GM23338 (cell line): ENCODE measurements at regions not wholly inside any gene's neighbourhood (a gene's known extent, or its start where the extent isn't known, plus 50 kb on each side); places are given as distances from the start of the nearest gene placed in this dataset.
"Not testable (repeated sequence)": the region's sequence is repeated elsewhere in the genome, so short reads cannot be mapped to it uniquely, and the experiment has no call there.

Experiments used
- ATAC-seq: fragments of 200-7000 bp; cut with Tn5 transposase; 3 replicates; pipeline ENCODE4 v1.9.1; 2020
- DNase-seq: peaks from one replicate; pipeline ENCODE4 v3.0.0-alpha.2; 2015; ENCODE audit warnings: low spot score
- H2AFZ ChIP-seq: fragments of 200-600 bp; sonication (generic); 2 replicates; pipeline ENCODE4 v1.8.0; 2016; ENCODE audit warnings: antibody characterized with exemption, mild to moderate bottlenecking, moderate library complexity
- H3F3A ChIP-seq: fragments of 200-600 bp; sonication (generic); replicated peaks from 2 replicates; pipeline ENCODE4 v1.8.0; 2017; ENCODE audit warnings: antibody characterized with exemption, mixed run types, low read depth
- H3K27ac ChIP-seq: fragments of 200-600 bp; sonication (generic); 2 replicates; pipeline ENCODE4 v1.6.1; 2016; ENCODE audit warnings: low read depth
- H3K27me3 ChIP-seq: fragments of 200-600 bp; sonication (generic); 2 replicates; pipeline ENCODE4 v1.8.0; 2016; ENCODE audit warnings: mild to moderate bottlenecking, mixed run types, moderate library complexity; ENCODE audit not compliant: insufficient read depth
- H3K36me3 ChIP-seq: fragments of 200-600 bp; sonication (generic); 2 replicates; pipeline ENCODE4 v1.8.0; 2016; ENCODE audit warnings: mild to moderate bottlenecking; ENCODE audit not compliant: insufficient read depth
- H3K4me1 ChIP-seq: fragments of 200-600 bp; sonication (generic); 2 replicates; pipeline ENCODE4 v1.8.0; 2016; ENCODE audit warnings: mild to moderate bottlenecking, moderate library complexity; ENCODE audit not compliant: insufficient read depth
- H3K4me2 ChIP-seq: fragments of 200-600 bp; sonication (generic); 2 replicates; pipeline ENCODE4 v1.7.1; 2017; ENCODE audit warnings: mixed run types
- H3K4me3 ChIP-seq: fragments of 200-600 bp; sonication (generic); 2 replicates; pipeline ENCODE4 v1.6.1; 2016; ENCODE audit warnings: mixed run types
- H3K79me2 ChIP-seq: fragments of 200-600 bp; sonication (generic); replicated peaks from 2 replicates; pipeline ENCODE4 v1.8.0; 2017; ENCODE audit warnings: mild to moderate bottlenecking; ENCODE audit not compliant: insufficient read depth
- H3K9me2 ChIP-seq: fragments of 200-600 bp; sonication (generic); 2 replicates; pipeline ENCODE4 v1.8.0; 2017; ENCODE audit not compliant: insufficient read depth
- H4K20me1 ChIP-seq: fragments of 200-600 bp; sonication (generic); replicated peaks from 2 replicates; pipeline ENCODE4 v1.8.0; 2017; ENCODE audit warnings: mild to moderate bottlenecking; ENCODE audit not compliant: insufficient read depth
- H3K27ac Mint-ChIP-seq: 2 replicates; pipeline ENCODE4 v1.8.0; 2020; ENCODE audit warnings: inconsistent platforms, mild to moderate bottlenecking, moderate library complexity, mixed read lengths
- H3K27me3 Mint-ChIP-seq: 3 replicates; pipeline ENCODE4 v1.8.0; 2022; ENCODE audit warnings: low read depth, mild to moderate bottlenecking, moderate library complexity, mixed read lengths, inconsistent platforms; ENCODE audit not compliant: insufficient read depth, poor library complexity
- H3K36me3 Mint-ChIP-seq: 3 replicates; pipeline ENCODE4 v1.8.0; 2021; ENCODE audit warnings: low read depth, mild to moderate bottlenecking, inconsistent platforms, moderate library complexity, mixed read lengths
- H3K4me1 Mint-ChIP-seq: 3 replicates; pipeline ENCODE4 v1.8.0; 2020; ENCODE audit warnings: mild to moderate bottlenecking, inconsistent platforms, mixed read lengths
- H3K4me3 Mint-ChIP-seq: 3 replicates; pipeline ENCODE4 v1.8.0; 2021; ENCODE audit warnings: moderate library complexity, mild to moderate bottlenecking, inconsistent platforms, mixed read lengths
- H3K9me3 Mint-ChIP-seq: 3 replicates; pipeline ENCODE4 v1.8.0; 2020; ENCODE audit warnings: moderate library complexity, mild to moderate bottlenecking, inconsistent platforms, mixed read lengths

DNA sequence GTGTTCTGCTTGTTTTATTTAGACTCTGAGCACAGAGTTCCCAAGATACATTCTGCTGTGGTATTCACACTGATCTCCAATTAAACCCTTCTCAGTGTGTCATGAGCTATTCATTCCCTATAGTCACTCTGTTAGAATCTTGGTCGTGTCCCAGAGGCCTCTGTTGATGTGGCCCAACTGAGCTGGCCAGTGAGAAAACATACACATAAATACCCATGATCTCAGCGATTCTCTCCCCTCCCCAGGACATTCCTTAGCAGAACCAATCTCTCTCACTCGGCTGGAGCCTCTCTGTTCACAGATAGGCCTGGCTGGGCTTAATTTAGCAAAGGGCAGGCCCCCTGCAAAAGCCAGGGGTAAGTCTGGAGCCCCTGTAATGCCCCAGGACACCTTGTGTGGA, 109.6 kb upstream of the NBPF9 start:
- not testable (repeated sequence) for H3K27ac Mint-ChIP-seq, H3K4me3 ChIP-seq, DNase-seq, H3K36me3 ChIP-seq, H3K9me3 Mint-ChIP-seq, H3K4me2 ChIP-seq, H3K4me3 Mint-ChIP-seq, H3K27ac ChIP-seq, H3K27me3 Mint-ChIP-seq, H3K9me2 ChIP-seq, H3K36me3 Mint-ChIP-seq, H3K4me1 Mint-ChIP-seq, H3K79me2 ChIP-seq, H3F3A ChIP-seq, H4K20me1 ChIP-seq, H3K27me3 ChIP-seq, H2AFZ ChIP-seq, H3K4me1 ChIP-seq
- ATAC-seq: peak; percentile 86

DNA sequence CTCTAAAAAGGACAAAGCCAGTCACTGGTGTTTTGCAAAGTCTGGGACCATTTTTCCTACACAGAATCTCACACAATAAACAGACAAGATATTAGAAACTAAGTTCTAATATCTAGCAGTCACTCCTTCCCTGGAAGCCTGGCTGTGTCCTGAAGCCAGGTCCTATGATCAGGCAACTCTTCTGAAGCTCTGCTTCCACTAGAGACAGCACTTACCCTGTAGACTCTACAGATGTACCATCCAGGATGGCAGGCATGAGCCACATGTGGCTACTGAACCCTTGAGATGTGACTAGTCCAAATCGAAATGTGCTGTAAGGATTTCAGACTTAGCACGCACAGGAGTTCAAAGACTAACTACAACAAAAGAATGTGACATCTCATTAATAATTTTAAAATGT, 110.3 kb upstream of the NBPF9 start:
- not testable (repeated sequence) for H3K27ac ChIP-seq, H3K4me1 Mint-ChIP-seq, DNase-seq

DNA sequence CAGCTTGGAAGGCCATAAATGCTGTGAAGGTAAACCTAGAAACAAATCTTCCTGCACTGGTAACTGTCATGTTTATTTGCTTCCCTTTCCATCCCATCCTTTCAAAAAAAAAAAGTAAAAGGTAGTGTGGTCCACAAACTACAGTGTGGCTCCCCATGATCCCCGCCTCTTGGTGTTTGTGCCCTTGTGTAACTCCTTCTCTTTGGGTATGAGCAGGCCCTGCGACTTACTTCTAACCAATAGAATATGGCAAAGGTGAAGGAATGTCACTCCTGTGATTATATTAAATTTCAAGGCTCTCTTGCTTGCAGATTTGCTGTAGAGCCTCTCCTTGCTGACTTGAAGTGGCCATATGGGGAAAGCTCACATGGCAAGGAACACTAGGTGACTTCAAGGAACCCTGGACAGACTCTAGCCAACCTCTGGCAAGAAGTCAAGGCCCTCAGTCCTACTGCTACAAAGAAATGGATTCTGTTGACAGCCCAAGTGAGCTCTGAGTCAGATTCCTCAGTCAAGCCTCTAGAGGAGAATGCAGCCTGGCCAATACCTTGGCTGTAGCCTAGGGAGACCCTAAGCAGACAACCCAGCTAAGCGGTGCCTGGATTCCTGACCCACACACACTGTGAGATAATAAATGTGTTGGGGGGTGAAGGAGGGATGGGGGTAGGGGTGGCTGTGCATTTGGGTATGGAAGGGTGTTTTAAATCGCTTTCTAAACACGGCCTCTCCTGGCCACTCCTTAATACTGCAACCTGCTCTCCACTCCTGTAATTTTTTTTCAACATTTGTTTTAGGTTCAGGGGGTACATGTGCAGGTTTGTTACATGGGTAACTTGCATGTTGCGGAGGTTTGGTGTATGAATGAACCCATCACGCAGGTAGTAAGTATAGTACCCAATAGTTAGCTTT, 115.0 kb upstream of the NBPF9 start:
- H3K27ac Mint-ChIP-seq, H3F3A ChIP-seq, H3K4me1 Mint-ChIP-seq, H3K27me3 ChIP-seq, H3K27ac ChIP-seq, DNase-seq, H3K36me3 Mint-ChIP-seq, H3K9me2 ChIP-seq, H3K79me2 ChIP-seq, H3K4me1 ChIP-seq, H2AFZ ChIP-seq, H3K27me3 Mint-ChIP-seq, H3K9me3 Mint-ChIP-seq, H4K20me1 ChIP-seq, H3K36me3 ChIP-seq, H3K4me3 ChIP-seq, H3K4me3 Mint-ChIP-seq, H3K4me2 ChIP-seq: not testable (repeated sequence)
- ATAC-seq: peak; percentile 85

More for the DNA sequence above, 110.3 kb upstream of the NBPF9 start:
- H3K27ac Mint-ChIP-seq, H3K9me3 Mint-ChIP-seq, H3K36me3 Mint-ChIP-seq, H3K9me2 ChIP-seq, H3K4me1 ChIP-seq, H3K27me3 Mint-ChIP-seq, H2AFZ ChIP-seq, H3F3A ChIP-seq, H4K20me1 ChIP-seq, H3K27me3 ChIP-seq, H3K4me3 Mint-ChIP-seq, H3K36me3 ChIP-seq, H3K4me3 ChIP-seq, H3K4me2 ChIP-seq, H3K79me2 ChIP-seq, ATAC-seq: not testable (repeated sequence)

GRCh38 chr1:149219539-149219938, 116.2 kb upstream of the NBPF9 start:
- H3K9me2 ChIP-seq, H2AFZ ChIP-seq, DNase-seq, H3K4me2 ChIP-seq, H3K27ac ChIP-seq, H3K27ac Mint-ChIP-seq, H3K4me1 Mint-ChIP-seq, H3F3A ChIP-seq, H4K20me1 ChIP-seq, H3K27me3 Mint-ChIP-seq, H3K4me1 ChIP-seq, ATAC-seq, H3K9me3 Mint-ChIP-seq, H3K27me3 ChIP-seq, H3K4me3 Mint-ChIP-seq, H3K79me2 ChIP-seq, H3K36me3 Mint-ChIP-seq, H3K36me3 ChIP-seq, H3K4me3 ChIP-seq: not testable (repeated sequence)

DNA sequence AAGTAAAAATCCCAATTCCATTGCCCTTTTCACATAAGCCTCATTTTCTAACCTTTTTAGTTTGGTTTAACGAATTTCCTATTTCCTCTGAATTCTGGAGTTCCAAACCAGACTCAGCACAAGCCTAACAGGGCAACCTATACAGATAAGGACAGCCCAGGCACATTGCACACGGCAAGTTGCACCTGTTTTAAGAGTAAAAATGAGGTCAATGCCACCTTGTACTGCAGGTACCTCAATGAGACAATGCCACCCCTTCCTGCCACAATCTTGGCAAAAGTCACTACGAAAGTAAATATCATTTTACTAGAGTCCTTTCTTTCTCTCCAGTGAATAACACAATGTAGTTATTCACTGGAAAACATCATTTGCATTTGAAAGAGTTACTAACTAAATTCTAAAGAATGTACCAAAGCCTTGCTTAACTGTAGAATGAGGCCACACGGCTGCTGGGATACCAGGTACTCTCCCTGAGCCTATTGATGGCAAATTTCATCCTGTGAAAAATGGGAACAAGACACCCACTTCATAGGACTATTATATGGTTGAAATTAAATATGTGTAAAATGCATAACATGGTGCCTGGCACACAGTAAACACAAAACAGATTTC, 117.2 kb upstream of the NBPF9 start:
- H3F3A ChIP-seq, H3K27me3 ChIP-seq, H3K9me3 Mint-ChIP-seq, H3K4me3 ChIP-seq, DNase-seq, H3K79me2 ChIP-seq, H2AFZ ChIP-seq, H3K27ac Mint-ChIP-seq, H3K36me3 Mint-ChIP-seq, H3K4me1 ChIP-seq, H3K27ac ChIP-seq, H3K4me2 ChIP-seq, H3K4me3 Mint-ChIP-seq, H4K20me1 ChIP-seq, H3K27me3 Mint-ChIP-seq, H3K4me1 Mint-ChIP-seq, H3K36me3 ChIP-seq, H3K9me2 ChIP-seq: not testable (repeated sequence)
- ATAC-seq: peak; percentile 21; the same call in 2 of the 3 replicates

GRCh38 chr1:149227933-149228665, 124.7 kb upstream of the NBPF9 start:
- H3K9me3 Mint-ChIP-seq, H3K4me1 ChIP-seq, H4K20me1 ChIP-seq, H3K27ac Mint-ChIP-seq, H3K36me3 Mint-ChIP-seq, H3K4me1 Mint-ChIP-seq, H3K4me3 Mint-ChIP-seq, H3K4me2 ChIP-seq, H3K4me3 ChIP-seq, H3K79me2 ChIP-seq, H3K27me3 Mint-ChIP-seq, H3K27ac ChIP-seq, H3K27me3 ChIP-seq, H3F3A ChIP-seq, H3K9me2 ChIP-seq, H3K36me3 ChIP-seq, H2AFZ ChIP-seq, DNase-seq: not testable (repeated sequence)
- ATAC-seq: peak; percentile 82
